ENCODE measurements at regions not wholly inside any gene's neighbourhood (a gene's known extent, or its start where the extent isn't known, plus 50 kb on each side); places are given as distances from the start of the nearest gene placed in this dataset.

- TF ChIP-seq SP1 (IDR thresholded peaks at IDR 0.05) (no peak), PKNOX1 (IDR thresholded peaks at IDR 0.05) (no peak), HDGF (IDR thresholded peaks at IDR 0.05; ENCODE audit: borderline replicate concordance) (no peak), ZNF384 (IDR thresholded peaks at IDR 0.05) (no peak), FOXK2 (IDR thresholded peaks at IDR 0.05) (no peak), FOXM1 (IDR thresholded peaks at IDR 0.05; ENCODE audit: borderline replicate concordance) (no peak), BHLHE40 (IDR thresholded peaks at IDR 0.05; ENCODE audit: borderline replicate concordance) (no peak), SUZ12 (IDR thresholded peaks at IDR 0.05) (no peak), NFRKB (IDR thresholded peaks at IDR 0.05) (no peak), ARNT (IDR thresholded peaks at IDR 0.05) (no peak), CTBP1 (IDR thresholded peaks at IDR 0.05; ENCODE audit: borderline replicate concordance) (no peak), L3MBTL2 (conservative IDR thresholded peaks at IDR 0.05) (no peak), ELF4 (IDR thresholded peaks at IDR 0.05) (no peak), FOXA1 (IDR thresholded peaks at IDR 0.05) (no peak)
These were observed 189.4 kb upstream of the SHH start for GRCh38 chr7:156001496-156002260.
